ENCODE measurements at regions not wholly inside any gene's neighbourhood (a gene's known extent, or its start where the extent isn't known, plus 50 kb on each side); places are given as distances from the start of the nearest gene placed in this dataset.

GRCh38 chr5:98200726-98201541 is 572.5 kb upstream of the RGMB start:
- DNase-seq (ENCODE audit: low spot score): no peak
- TF ChIP-seq CTCF (IDR thresholded peaks at IDR 0.05; ENCODE audit: extremely low read depth, insufficient read depth, missing control alignments): no peak
- in situ Hi-C loops (cut with MboI; ENCODE audit: low pct_unique_long_range_greater_than_20kb, low sequenced_read_pairs, unreplicated experiment): no loop called here

GRCh38 chr5:98204798-98205197 is 568.7 kb upstream of the RGMB start:
- in situ Hi-C loops (cut with MboI; ENCODE audit: low pct_unique_long_range_greater_than_20kb, low sequenced_read_pairs, unreplicated experiment): no loop called here
- no peak for TF ChIP-seq CTCF (IDR thresholded peaks at IDR 0.05; ENCODE audit: extremely low read depth, insufficient read depth, missing control alignments)
- DNase-seq (ENCODE audit: low spot score): no peak

DNA sequence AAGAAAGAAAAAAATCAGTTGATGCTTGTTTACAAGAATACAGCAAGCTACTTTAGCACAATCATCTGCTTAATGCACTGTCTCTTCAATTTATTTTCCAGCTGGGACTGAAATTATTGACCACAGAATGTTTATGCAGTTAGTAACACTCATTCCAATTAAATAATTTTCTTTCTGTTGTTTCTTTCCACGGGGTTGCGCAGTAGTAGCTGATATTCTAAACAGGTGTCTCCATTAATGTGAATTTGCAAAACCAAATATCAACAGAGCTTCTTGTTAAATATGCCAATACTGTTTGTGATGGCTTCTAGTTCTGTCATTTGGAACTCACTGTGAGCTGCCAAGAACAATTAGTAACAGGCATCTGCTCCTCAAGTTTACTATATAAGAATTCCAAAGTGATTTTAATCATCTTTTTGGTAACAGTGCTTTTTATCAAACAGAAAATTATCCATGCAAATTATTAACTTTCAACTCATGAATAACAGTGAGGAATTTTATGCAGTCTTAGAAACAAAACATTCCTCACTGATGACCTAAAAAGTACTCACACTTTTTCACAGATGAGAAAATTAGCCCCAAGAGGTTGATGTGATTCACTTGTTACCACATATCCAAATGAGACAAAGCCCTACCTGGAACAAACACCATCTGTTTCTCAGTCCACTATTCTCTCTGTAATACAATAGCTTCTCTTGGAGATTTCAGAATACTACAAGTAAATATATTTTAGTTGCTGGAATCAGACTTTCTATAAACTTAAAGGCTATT is 567.6 kb upstream of the RGMB start:
- DNase-seq (ENCODE audit: low spot score): no peak
- in situ Hi-C loops (cut with MboI; ENCODE audit: low pct_unique_long_range_greater_than_20kb, low sequenced_read_pairs, unreplicated experiment): no loop called here

DNA sequence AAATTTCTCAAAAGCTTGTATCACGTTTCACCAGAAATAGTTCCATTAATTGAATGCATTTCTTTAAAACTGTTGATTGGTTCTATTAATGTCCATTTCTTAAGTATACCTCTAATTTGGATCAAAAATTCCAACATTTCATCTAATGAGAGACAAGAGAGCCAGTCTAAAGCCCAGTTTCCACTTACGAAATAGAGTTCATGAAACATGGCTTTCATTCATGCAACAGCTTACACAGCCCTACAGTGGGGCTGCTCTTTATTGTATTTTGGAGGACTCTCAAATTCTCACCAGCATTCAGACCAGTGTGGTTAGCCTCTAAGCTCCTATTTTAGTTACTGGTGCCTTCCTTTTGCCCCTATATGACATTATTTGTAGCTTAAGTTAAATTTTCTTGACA is 566.9 kb upstream of the RGMB start:
- no peak for TF ChIP-seq CTCF (IDR thresholded peaks at IDR 0.05; ENCODE audit: extremely low read depth, insufficient read depth, missing control alignments)

More for the DNA sequence above, 567.6 kb upstream of the RGMB start:
- TF ChIP-seq CTCF (IDR thresholded peaks at IDR 0.05; ENCODE audit: extremely low read depth, insufficient read depth, missing control alignments): no peak

GRCh38 chr5:98209418-98209817 is 564.0 kb upstream of the RGMB start:
- no peak for DNase-seq (ENCODE audit: low spot score)
- in situ Hi-C loops (cut with MboI; ENCODE audit: low pct_unique_long_range_greater_than_20kb, low sequenced_read_pairs, unreplicated experiment): no loop called here
- no peak for TF ChIP-seq CTCF (IDR thresholded peaks at IDR 0.05; ENCODE audit: extremely low read depth, insufficient read depth, missing control alignments)

More for the DNA sequence above, 566.9 kb upstream of the RGMB start:
- DNase-seq (ENCODE audit: low spot score): no peak
- in situ Hi-C loops (cut with MboI; ENCODE audit: low pct_unique_long_range_greater_than_20kb, low sequenced_read_pairs, unreplicated experiment): no loop called here

- TF ChIP-seq CTCF (IDR thresholded peaks at IDR 0.05; ENCODE audit: extremely low read depth, insufficient read depth, missing control alignments): no peak
- in situ Hi-C loops (cut with MboI; ENCODE audit: low pct_unique_long_range_greater_than_20kb, low sequenced_read_pairs, unreplicated experiment): no loop called here
- no peak for DNase-seq (ENCODE audit: low spot score)
Observed at GRCh38 chr5:98214240-98215051, 559.0 kb upstream of the RGMB start.

Measured in GM13977 (cell line).